ENCODE measurements at regions not wholly inside any gene's neighbourhood (a gene's known extent, or its start where the extent isn't known, plus 50 kb on each side); places are given as distances from the start of the nearest gene placed in this dataset.
A peak's percentile ranks its signal among the peaks of the same experiment; 100 is the strongest.

DNA sequence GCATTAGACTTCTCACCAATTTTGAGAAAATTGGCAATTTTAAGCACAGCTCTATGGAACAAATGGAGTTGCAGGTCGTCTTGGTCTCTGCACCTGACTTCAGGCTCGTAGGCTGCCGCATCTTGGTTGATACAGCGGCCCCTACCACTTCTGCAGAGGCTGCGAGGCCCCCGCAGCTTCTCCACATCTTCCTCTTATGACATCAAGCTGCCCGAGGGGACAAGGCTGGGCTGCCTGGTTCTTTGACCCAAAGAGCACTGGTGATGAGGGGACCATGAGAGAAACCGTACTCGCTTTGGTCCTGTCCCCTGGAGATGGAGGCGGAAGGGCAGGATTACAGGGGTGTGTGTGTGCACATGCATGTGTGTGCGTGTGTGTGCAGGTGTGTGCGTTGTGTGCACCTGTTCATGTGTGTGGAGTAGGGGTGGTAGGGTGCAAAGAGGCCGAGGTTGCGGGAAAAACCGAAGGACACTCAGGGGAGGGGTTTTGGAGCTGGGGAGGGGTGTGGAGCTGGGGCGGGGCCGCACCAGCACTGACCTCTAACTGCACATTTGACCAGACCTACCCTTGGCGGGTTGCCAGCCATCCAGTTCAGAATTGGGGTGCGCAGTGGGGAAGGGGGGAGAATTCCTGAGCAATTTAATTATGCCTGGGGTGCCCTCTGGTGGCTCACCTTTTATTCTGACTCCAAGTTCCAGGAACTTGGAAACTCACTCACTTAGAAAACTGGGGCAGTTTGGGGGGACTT is 65.1 kb upstream of the ARHGEF7 start:
- TF ChIP-seq, protein P1, sequence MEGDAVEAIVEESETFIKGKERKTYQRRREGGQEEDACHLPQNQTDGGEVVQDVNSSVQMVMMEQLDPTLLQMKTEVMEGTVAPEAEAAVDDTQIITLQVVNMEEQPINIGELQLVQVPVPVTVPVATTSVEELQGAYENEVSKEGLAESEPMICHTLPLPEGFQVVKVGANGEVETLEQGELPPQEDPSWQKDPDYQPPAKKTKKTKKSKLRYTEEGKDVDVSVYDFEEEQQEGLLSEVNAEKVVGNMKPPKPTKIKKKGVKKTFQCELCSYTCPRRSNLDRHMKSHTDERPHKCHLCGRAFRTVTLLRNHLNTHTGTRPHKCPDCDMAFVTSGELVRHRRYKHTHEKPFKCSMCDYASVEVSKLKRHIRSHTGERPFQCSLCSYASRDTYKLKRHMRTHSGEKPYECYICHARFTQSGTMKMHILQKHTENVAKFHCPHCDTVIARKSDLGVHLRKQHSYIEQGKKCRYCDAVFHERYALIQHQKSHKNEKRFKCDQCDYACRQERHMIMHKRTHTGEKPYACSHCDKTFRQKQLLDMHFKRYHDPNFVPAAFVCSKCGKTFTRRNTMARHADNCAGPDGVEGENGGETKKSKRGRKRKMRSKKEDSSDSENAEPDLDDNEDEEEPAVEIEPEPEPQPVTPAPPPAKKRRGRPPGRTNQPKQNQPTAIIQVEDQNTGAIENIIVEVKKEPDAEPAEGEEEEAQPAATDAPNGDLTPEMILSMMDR (optimal IDR thresholded peaks at IDR 0.05 in 1 of 3, IDR thresholded peaks at IDR 0.05 in 1 of 3, conservative IDR thresholded peaks at IDR 0.05 in 1 of 3; ENCODE audit: extremely low read depth in 1 of 3, insufficient read depth in 2 of 3, low read length in 3 of 3) = peak; percentile 44 to 54 (median 46)
- TF ChIP-seq EZH2 (IDR thresholded peaks at IDR 0.05; ENCODE audit: low read length) = no peak
